Calu3 (cell line): ENCODE measurements at regions not wholly inside any gene's neighbourhood (a gene's known extent, or its start where the extent isn't known, plus 50 kb on each side); places are given as distances from the start of the nearest gene placed in this dataset.

Experiments
- BruUV-seq: library from RNA; stranded (reverse); fragments of 400-500 nt; replicated peaks from 2 replicates; lab custom pipeline; 2021; lab: Mats Ljungman, UMichigan
- CTCF ChIA-PET: fragments of 300-600 bp; sonication (Branson Sonifier 250); formaldehyde crosslinking; loops from one replicate; lab custom pipeline; 2022; ENCODE audit warnings: antibody characterized with exemption; lab: Charles Lee
- DNase-seq: peaks from one replicate; pipeline ENCODE4 v3.0.0; 2022
- H3K27ac Mint-ChIP-seq: one replicate; pipeline ENCODE4 v1.8.0; 2022; ENCODE audit warnings: mixed read lengths; ENCODE audit not compliant: unreplicated experiment
- H3K27me3 Mint-ChIP-seq: one replicate; pipeline ENCODE4 v1.8.0; 2022; ENCODE audit warnings: mixed read lengths; ENCODE audit not compliant: unreplicated experiment
- H3K36me3 Mint-ChIP-seq: one replicate; pipeline ENCODE4 v1.8.0; 2022; ENCODE audit warnings: mild to moderate bottlenecking, moderate library complexity, mixed read lengths; ENCODE audit not compliant: insufficient read depth, unreplicated experiment
- H3K4me1 Mint-ChIP-seq: one replicate; pipeline ENCODE4 v1.8.0; 2022; ENCODE audit warnings: mild to moderate bottlenecking, low read depth, mixed read lengths; ENCODE audit not compliant: unreplicated experiment
- H3K4me3 Mint-ChIP-seq: one replicate; pipeline ENCODE4 v1.8.0; 2022; ENCODE audit warnings: mild to moderate bottlenecking, low read depth, moderate library complexity, mixed read lengths; ENCODE audit not compliant: unreplicated experiment
- H3K9me3 Mint-ChIP-seq: one replicate; pipeline ENCODE4 v1.8.0; 2022; ENCODE audit warnings: low read depth, mixed read lengths; ENCODE audit not compliant: unreplicated experiment
- intact Hi-C: fragments of 100-400 bp; cut with micrococcal nuclease; formaldehyde crosslinking; loops from one replicate; pipeline ENCODE4 v1.10.0; 2022; ENCODE audit not compliant: unreplicated experiment
- TF ChIP-seq, protein P1 (sequence below): fragments of 200-600 bp; IDR thresholded peaks from one replicate; pipeline ENCODE4 v1.8.0; 2022; ENCODE audit warnings: antibody characterized with exemption; ENCODE audit not compliant: unreplicated experiment

GRCh38 chr21:35154788-35155187, 105.7 kb upstream of the RUNX1 start:
- Mint-ChIP-seq H3K9me3 (peaks cover 16% of the 10 kb centered on the region), H3K27me3 (no peaks in the 10 kb centered on the region), H3K36me3 (peaks cover 5% of the 10 kb centered on the region), H3K4me3 (no peak overlapping the region), H3K4me1 (peaks cover 40% of the 10 kb centered on the region), H3K27ac (peak overlapping the region; percentile 47)
- CTCF ChIA-PET: no interaction called here
- no TSS peak for BruUV-seq
- intact Hi-C loops: no loop called here
- DNase-seq: no peak
- TF ChIP-seq, protein P1, sequence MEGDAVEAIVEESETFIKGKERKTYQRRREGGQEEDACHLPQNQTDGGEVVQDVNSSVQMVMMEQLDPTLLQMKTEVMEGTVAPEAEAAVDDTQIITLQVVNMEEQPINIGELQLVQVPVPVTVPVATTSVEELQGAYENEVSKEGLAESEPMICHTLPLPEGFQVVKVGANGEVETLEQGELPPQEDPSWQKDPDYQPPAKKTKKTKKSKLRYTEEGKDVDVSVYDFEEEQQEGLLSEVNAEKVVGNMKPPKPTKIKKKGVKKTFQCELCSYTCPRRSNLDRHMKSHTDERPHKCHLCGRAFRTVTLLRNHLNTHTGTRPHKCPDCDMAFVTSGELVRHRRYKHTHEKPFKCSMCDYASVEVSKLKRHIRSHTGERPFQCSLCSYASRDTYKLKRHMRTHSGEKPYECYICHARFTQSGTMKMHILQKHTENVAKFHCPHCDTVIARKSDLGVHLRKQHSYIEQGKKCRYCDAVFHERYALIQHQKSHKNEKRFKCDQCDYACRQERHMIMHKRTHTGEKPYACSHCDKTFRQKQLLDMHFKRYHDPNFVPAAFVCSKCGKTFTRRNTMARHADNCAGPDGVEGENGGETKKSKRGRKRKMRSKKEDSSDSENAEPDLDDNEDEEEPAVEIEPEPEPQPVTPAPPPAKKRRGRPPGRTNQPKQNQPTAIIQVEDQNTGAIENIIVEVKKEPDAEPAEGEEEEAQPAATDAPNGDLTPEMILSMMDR: no peak

GRCh38 chr21:35153671-35154070, 104.6 kb upstream of the RUNX1 start:
- Mint-ChIP-seq H3K9me3 (peaks cover 8% of the 10 kb centered on the region), H3K4me3 (no peak overlapping the region), H3K36me3 (peaks cover 4% of the 10 kb centered on the region), H3K27me3 (no peaks in the 10 kb centered on the region), H3K27ac (no peak overlapping the region), H3K4me1 (peaks cover 34% of the 10 kb centered on the region)
- no TSS peak for BruUV-seq
- intact Hi-C loops: no loop called here
- CTCF ChIA-PET: interaction anchor here (0.7 kb wide), 1 partner anchor 41 kb away, joined by 5 read pairs; no protein-coding TSS in a partner anchor
- TF ChIP-seq, protein P1: no peak
- DNase-seq: no peak

GRCh38 chr21:35150562-35151226, 101.6 kb upstream of the RUNX1 start:
- intact Hi-C loops: no loop called here
- CTCF ChIA-PET: no interaction called here
- BruUV-seq: no TSS peak
- Mint-ChIP-seq H3K4me1 (peaks cover 40% of the 10 kb centered on the region), H3K27ac (peak overlapping the region; percentile 60), H3K9me3 (peaks cover 3% of the 10 kb centered on the region), H3K36me3 (peaks cover 10% of the 10 kb centered on the region), H3K27me3 (no peaks in the 10 kb centered on the region), H3K4me3 (no peak overlapping the region)
- TF ChIP-seq, protein P1: no peak
- DNase-seq: no peak

DNA sequence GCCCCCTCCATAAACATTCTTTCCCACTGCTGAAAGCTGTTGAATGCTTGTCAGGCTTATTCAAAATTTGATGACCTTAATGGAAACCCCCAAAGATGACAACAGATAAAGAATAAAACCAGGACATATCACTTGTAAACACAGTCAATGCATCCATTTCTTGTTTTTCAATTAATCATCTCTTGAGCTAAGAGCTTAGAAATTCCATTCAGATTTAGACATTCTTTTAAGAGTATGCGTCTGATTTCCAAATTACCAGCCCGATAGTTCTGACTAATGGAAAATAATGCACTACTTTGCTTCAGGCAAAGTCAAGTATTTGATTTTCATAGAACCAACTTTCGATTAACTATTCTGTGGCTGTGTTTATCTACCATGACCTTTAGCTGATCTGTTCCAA, 100.6 kb upstream of the RUNX1 start:
- Mint-ChIP-seq H3K9me3 (peaks cover 3% of the 10 kb centered on the region), H3K4me1 (peaks cover 50% of the 10 kb centered on the region), H3K27me3 (no peaks in the 10 kb centered on the region), H3K27ac (peak overlapping the region; percentile 60), H3K36me3 (peaks cover 10% of the 10 kb centered on the region), H3K4me3 (no peak overlapping the region)
- intact Hi-C loops: loop anchor here (5.0 kb wide), 1 partner anchor 48 kb away; no protein-coding TSS in a partner anchor
- no peak for DNase-seq
- TF ChIP-seq, protein P1: no peak
- CTCF ChIA-PET: no interaction called here
- no TSS peak for BruUV-seq
